ENCODE measurements at regions not wholly inside any gene's neighbourhood (a gene's known extent, or its start where the extent isn't known, plus 50 kb on each side); places are given as distances from the start of the nearest gene placed in this dataset.
A peak's percentile ranks its signal among the peaks of the same experiment; 100 is the strongest.

DNA sequence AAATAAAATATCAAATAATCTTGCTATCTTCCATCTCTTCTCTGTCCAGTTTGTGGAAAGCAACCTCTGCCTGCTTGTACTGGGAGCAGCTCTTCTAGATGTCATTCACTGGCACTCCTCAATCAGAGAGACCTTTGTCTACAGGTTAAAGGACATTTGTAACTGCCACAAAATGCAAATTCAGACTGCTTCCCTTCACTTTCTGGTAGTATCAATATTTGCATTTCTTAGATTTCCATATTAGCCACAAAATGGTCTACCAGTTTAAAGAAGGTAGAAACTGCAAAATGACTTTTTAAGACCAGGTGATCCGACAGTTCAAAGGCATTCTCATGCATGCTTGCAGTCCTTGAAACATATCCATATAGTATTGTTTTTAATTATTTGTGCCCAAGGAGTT lies 51.7 kb upstream of the RCN1 start:
- H3K4me1 ChIP-seq (ENCODE audit: insufficient read depth), result no peaks in the 10 kb centered on the region
- H3K36me3 ChIP-seq (ENCODE audit: insufficient read depth), result no peaks in the 10 kb centered on the region
- WGBS, result 87% methylated on average over 1 of the region's 1 CpG
- no peak overlapping the region for H3K4me3 ChIP-seq (ENCODE audit: low read depth, low read length)
- H3K27ac ChIP-seq (ENCODE audit: low read depth), result no peak overlapping the region
- no peak for DNase-seq (ENCODE audit: extremely low spot score)

DNA sequence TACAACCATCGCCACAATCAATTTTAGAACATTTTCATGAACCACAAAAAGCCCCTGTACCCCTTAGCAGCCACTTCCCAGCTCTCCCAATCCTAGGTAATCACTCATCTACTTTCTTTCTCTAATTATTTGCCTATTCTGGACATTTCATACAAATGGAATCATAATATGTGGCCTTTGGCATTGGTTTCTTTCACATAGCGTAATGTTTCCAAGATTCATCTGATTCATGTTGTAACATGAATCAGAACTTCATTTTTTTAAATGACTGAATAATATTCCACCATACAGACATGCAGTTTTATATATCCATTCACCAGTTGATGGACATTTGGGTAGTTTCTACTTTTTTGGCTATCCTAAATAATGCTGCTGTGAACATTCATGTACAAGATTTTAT lies 56.2 kb upstream of the RCN1 start:
- Histone ChIP-seq H3K27ac (ENCODE audit: low read depth) (no peak overlapping the region), H3K4me1 (ENCODE audit: insufficient read depth) (no peaks in the 10 kb centered on the region), H3K4me3 (ENCODE audit: low read depth, low read length) (no peak overlapping the region), H3K36me3 (ENCODE audit: insufficient read depth) (no peaks in the 10 kb centered on the region)
- no peak for DNase-seq (ENCODE audit: extremely low spot score)
- WGBS, result 93% methylated on average over 2 of the region's 2 CpGs

DNA sequence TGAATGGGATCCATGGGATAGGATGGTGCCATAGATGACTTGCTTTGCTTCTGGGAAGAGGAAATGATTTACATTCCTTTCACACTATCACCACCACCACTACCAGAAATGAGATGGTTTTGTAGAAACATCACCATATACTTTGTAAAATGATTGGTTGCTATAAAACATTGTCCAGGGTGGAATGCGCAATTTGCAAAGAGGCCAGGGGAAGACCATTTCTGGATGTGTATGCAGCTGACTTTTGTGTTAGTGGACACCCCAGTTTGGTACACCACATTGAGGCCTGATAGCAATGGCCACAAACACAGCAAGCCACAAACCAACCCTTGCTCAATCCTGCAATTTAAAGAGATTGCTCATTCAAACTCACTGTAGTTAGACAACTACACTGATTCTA lies 56.7 kb upstream of the RCN1 start:
- Histone ChIP-seq H3K36me3 (ENCODE audit: insufficient read depth) (no peaks in the 10 kb centered on the region), H3K4me1 (ENCODE audit: insufficient read depth) (no peaks in the 10 kb centered on the region), H3K4me3 (ENCODE audit: low read depth, low read length) (no peak overlapping the region), H3K27ac (ENCODE audit: low read depth) (no peak overlapping the region)
- DNase-seq (ENCODE audit: extremely low spot score), result no peak
- WGBS, result 98% methylated on average over 1 of the region's 1 CpG

DNA sequence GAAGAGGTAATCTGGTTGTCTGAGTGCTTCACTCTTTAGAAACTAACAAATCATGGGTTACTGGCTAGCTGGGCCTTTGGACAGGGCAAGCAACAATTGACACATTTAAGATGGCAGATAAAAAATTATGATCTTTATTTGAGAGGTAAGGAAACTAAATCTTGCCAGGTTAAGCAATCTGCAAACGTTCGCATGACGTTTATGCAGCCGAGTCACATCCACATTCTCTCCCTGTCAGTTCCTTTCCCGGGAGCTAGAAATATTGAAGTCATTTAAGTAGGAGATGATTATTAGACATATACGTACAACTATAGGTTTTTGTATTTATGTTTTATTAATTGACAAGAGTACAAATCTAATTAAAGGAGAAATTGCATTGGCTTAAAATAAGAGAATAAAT lies 57.4 kb upstream of the RCN1 start:
- Histone ChIP-seq H3K27ac (ENCODE audit: low read depth) (no peak overlapping the region), H3K4me1 (ENCODE audit: insufficient read depth) (no peaks in the 10 kb centered on the region), H3K36me3 (ENCODE audit: insufficient read depth) (no peaks in the 10 kb centered on the region), H3K4me3 (ENCODE audit: low read depth, low read length) (no peak overlapping the region)
- 76% methylated on average over 6 of the region's 6 CpGs for WGBS
- no peak for DNase-seq (ENCODE audit: extremely low spot score)

- Histone ChIP-seq H3K27ac (ENCODE audit: low read depth) (no peak overlapping the region), H3K36me3 (ENCODE audit: insufficient read depth) (no peaks in the 10 kb centered on the region), H3K4me1 (ENCODE audit: insufficient read depth) (no peaks in the 10 kb centered on the region), H3K4me3 (ENCODE audit: low read depth, low read length) (no peak overlapping the region)
- 37% methylated on average over 2 of the region's 2 CpGs for WGBS
- DNase-seq (ENCODE audit: extremely low spot score), result no peak
Measured at GRCh38 chr11:32033067-32033466, 57.8 kb upstream of the RCN1 start.

- Histone ChIP-seq H3K27ac (ENCODE audit: low read depth) (no peak overlapping the region), H3K4me3 (ENCODE audit: low read depth, low read length) (no peak overlapping the region), H3K36me3 (ENCODE audit: insufficient read depth) (no peaks in the 10 kb centered on the region), H3K4me1 (ENCODE audit: insufficient read depth) (no peaks in the 10 kb centered on the region)
- DNase-seq (ENCODE audit: extremely low spot score), result no peak
- 49% methylated on average over 4 of the region's 4 CpGs for WGBS
Measured at GRCh38 chr11:32032478-32032877, 58.4 kb upstream of the RCN1 start.

- no peaks in the 10 kb centered on the region for H3K36me3 ChIP-seq (ENCODE audit: insufficient read depth)
- no peak for DNase-seq (ENCODE audit: extremely low spot score)
- WGBS, result 89% methylated on average over 1 of the region's 1 CpG
- H3K4me3 ChIP-seq (ENCODE audit: low read depth, low read length), result no peak overlapping the region
- no peak overlapping the region for H3K27ac ChIP-seq (ENCODE audit: low read depth)
- no peaks in the 10 kb centered on the region for H3K4me1 ChIP-seq (ENCODE audit: insufficient read depth)
Measured at GRCh38 chr11:32032052-32032451, 58.8 kb upstream of the RCN1 start.

GRCh38 chr11:32030875-32031503 lies 59.9 kb upstream of the RCN1 start:
- WGBS, result 75% methylated on average over 10 of the region's 10 CpGs
- H3K27ac ChIP-seq (ENCODE audit: low read depth), result no peak overlapping the region

DNA sequence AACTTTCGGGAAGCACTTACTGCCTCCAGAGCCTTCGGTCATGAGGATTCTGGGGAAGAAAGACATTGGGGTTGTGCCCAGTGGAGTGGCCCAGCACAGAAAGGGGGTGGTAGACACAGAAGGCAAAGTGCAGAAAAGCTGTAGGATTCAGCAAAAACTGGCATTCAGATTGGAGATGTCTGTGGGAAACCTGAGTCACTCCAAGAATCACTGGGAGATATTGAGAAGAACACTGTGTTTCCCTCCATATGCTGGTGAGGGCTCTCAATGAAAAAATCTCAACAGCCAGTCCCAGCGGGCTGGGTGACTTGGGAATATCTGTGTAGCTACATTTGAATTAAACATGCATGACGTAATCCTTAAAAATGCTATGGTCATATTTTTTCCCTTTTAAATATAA lies 61.2 kb upstream of the RCN1 start:
- WGBS, result 80% methylated on average over 4 of the region's 4 CpGs
- no peak for DNase-seq (ENCODE audit: extremely low spot score)
- H3K4me3 ChIP-seq (ENCODE audit: low read depth, low read length), result no peak overlapping the region
- no peak overlapping the region for H3K27ac ChIP-seq (ENCODE audit: low read depth)
- no peaks in the 10 kb centered on the region for H3K36me3 ChIP-seq (ENCODE audit: insufficient read depth)
- no peaks in the 10 kb centered on the region for H3K4me1 ChIP-seq (ENCODE audit: insufficient read depth)

More at GRCh38 chr11:32030875-32031503, 59.9 kb upstream of the RCN1 start:
- DNase-seq (ENCODE audit: extremely low spot score), result peak; percentile 15
- no peaks in the 10 kb centered on the region for H3K4me1 ChIP-seq (ENCODE audit: insufficient read depth)
- no peak overlapping the region for H3K4me3 ChIP-seq (ENCODE audit: low read depth, low read length)
- H3K36me3 ChIP-seq (ENCODE audit: insufficient read depth), result no peaks in the 10 kb centered on the region

DNA sequence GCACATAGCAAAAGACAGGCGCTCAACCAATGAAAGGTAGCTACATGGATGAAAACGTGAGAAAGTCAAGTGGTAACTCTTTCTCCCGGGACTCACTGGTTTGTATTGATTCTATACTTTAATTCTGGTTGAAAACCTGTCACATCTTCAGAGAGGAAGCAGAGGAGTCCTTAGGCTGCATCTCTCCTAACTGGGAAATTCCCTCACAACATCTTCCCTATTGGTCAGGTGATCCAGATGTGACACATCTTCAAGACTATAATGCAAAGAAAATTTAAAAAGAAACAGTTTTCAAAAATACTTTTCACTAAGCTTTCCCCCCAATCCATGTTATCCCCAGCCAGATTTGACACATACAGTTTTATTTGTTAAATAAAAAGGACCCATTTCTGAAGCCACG lies 62.7 kb upstream of the RCN1 start:
- DNase-seq (ENCODE audit: extremely low spot score), result no peak
- no peak overlapping the region for H3K4me3 ChIP-seq (ENCODE audit: low read depth, low read length)
- H3K4me1 ChIP-seq (ENCODE audit: insufficient read depth), result no peaks in the 10 kb centered on the region
- no peak overlapping the region for H3K27ac ChIP-seq (ENCODE audit: low read depth)
- no peaks in the 10 kb centered on the region for H3K36me3 ChIP-seq (ENCODE audit: insufficient read depth)
- WGBS, result 86% methylated on average over 4 of the region's 4 CpGs

DNA sequence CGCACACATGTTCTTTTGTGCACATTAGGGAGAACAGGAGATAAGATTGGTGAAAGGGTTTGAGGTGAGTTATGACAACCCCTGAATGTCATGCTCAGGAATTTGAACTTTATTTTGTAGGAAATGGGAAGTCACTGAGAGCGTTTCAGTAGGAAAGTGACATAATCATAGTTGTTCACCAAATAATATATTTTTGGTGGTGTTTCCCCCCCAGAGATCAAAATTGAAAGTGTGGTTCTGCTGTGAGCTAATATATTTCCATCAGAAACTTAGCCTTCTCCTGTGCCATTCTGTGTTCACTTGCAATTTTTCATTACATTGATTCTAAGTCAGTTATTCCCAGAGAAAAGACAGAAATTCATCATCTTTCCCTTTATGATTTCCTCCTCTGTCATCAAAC lies 64.1 kb upstream of the RCN1 start:
- 80% methylated on average over 2 of the region's 2 CpGs for WGBS
- Histone ChIP-seq H3K4me3 (ENCODE audit: low read depth, low read length) (no peak overlapping the region), H3K36me3 (ENCODE audit: insufficient read depth) (no peaks in the 10 kb centered on the region), H3K27ac (ENCODE audit: low read depth) (no peak overlapping the region), H3K4me1 (ENCODE audit: insufficient read depth) (no peaks in the 10 kb centered on the region)
- DNase-seq (ENCODE audit: extremely low spot score), result no peak

DNA sequence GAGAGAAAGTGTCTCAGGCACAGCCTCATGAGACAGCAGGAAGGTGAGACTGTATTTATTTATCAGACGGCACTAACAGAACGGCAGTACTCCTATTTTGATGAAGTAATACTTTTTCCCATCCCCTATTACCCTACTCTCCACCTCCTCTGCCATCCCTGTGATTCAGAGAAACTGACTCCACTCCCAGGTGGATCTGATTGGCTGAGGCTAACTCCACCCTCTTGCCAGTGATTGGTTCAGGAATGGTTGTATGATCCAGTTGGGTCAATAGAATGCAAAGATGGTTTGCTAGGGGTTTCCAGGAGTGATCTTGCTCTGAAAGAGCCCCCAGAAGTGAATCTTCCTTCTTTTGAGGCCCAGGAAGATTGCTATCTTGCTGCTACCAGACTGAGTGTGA lies 65.9 kb upstream of the RCN1 start:
- no peaks in the 10 kb centered on the region for H3K4me1 ChIP-seq (ENCODE audit: insufficient read depth)
- 88% methylated on average over 2 of the region's 2 CpGs for WGBS
- no peak for DNase-seq (ENCODE audit: extremely low spot score)
- no peaks in the 10 kb centered on the region for H3K36me3 ChIP-seq (ENCODE audit: insufficient read depth)
- H3K27ac ChIP-seq (ENCODE audit: low read depth), result no peak overlapping the region
- no peak overlapping the region for H3K4me3 ChIP-seq (ENCODE audit: low read depth, low read length)

- Histone ChIP-seq H3K4me3 (ENCODE audit: low read depth, low read length) (no peak overlapping the region), H3K4me1 (ENCODE audit: insufficient read depth) (no peaks in the 10 kb centered on the region), H3K36me3 (ENCODE audit: insufficient read depth) (no peaks in the 10 kb centered on the region), H3K27ac (ENCODE audit: low read depth) (no peak overlapping the region)
- no peak for DNase-seq (ENCODE audit: extremely low spot score)
- 78% methylated on average over 11 of the region's 11 CpGs for WGBS
Measured at GRCh38 chr11:32023370-32024305, 67.2 kb upstream of the RCN1 start.

DNA sequence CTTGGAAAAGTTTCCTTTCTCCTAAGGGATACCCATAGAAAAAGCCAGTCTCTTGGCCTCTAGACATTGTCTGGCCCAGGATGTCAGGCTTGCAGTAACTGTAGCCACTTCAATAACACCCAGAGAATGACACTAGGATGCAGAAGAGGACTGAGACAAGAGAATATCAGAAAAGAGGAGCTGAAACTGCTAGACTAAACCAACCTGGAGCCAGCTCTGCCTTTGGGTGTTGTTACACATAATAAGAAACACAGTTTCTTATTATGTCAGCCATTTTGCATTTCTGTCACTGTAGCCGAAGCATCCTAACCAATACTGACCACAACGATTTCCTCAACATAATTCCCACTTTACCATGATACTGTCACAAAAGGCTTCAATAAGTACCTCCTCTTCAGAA lies 72.2 kb upstream of the RCN1 start:
- Histone ChIP-seq H3K4me3 (ENCODE audit: low read depth, low read length) (no peak overlapping the region), H3K4me1 (ENCODE audit: insufficient read depth) (no peaks in the 10 kb centered on the region), H3K27ac (ENCODE audit: low read depth) (no peak overlapping the region), H3K36me3 (ENCODE audit: insufficient read depth) (no peaks in the 10 kb centered on the region)
- no peak for DNase-seq (ENCODE audit: extremely low spot score)
- WGBS, result 92% methylated on average over 2 of the region's 2 CpGs
